ENCODE measurements at regions not wholly inside any gene's neighbourhood (a gene's known extent, or its start where the extent isn't known, plus 50 kb on each side); places are given as distances from the start of the nearest gene placed in this dataset.
"Not testable (repeated sequence)": the region's sequence is repeated elsewhere in the genome, so short reads cannot be mapped to it uniquely, and the experiment has no call there.

- TF ChIP-seq EZH2 (IDR thresholded peaks at IDR 0.05); POLR2AphosphoS5 (IDR thresholded peaks at IDR 0.05; ENCODE audit: borderline replicate concordance, low read depth, low read length); FOXP2 (optimal IDR thresholded peaks at IDR 0.05; ENCODE audit: control extremely low read depth, extremely low read length, insufficient read depth): not testable (repeated sequence)
Measured at GRCh38 chr20:53649493-53649892, 55.9 kb upstream of the ZNF217 start.

Data from SK-N-MC (cell line).